Activated naive CD4-positive, alpha-beta T cell treated with anti-CD3 and anti-CD28 coated beads, Interleukin-2, amount 50 U/mL, for 72 hours (primary cell): ENCODE measurements at regions not wholly inside any gene's neighbourhood (a gene's known extent, or its start where the extent isn't known, plus 50 kb on each side); places are given as distances from the start of the nearest gene placed in this dataset.

Experiments used
- ATAC-seq, 2 donors: fragments of 150-1000 bp; cut with Tn5 transposase; 2 replicates each; pipeline ENCODE4 v1.10.0; 2021; ENCODE audit warnings: mild to moderate bottlenecking in 2 of 2, moderate library complexity in 2 of 2
- DNase-seq, 2 donors: peaks; one replicate each; pipeline ENCODE4 v3.0.0; 2021 to 2022; ENCODE audit warnings: low spot score in 2 of 2
- H3K27ac Mint-ChIP-seq, 2 donors: one replicate each; pipeline ENCODE4 v1.8.0; 2022; ENCODE audit warnings: mild to moderate bottlenecking in 2 of 2, mixed read lengths in 2 of 2
- H3K36me3 Mint-ChIP-seq, 2 donors: one replicate each; pipeline ENCODE4 v1.8.0; 2022; ENCODE audit warnings: mixed read lengths in 2 of 2
- H3K9me3 Mint-ChIP-seq, 2 donors: one replicate each; pipeline ENCODE4 v1.8.0; 2022; ENCODE audit warnings: mixed read lengths in 2 of 2

GRCh38 chr20:48292806-48293205 lies 507.5 kb upstream of the SULF2 start:
- Mint-ChIP-seq H3K27ac (no peak overlapping the region), H3K9me3 (no peaks in the 10 kb centered on the region), H3K36me3 (no peaks in the 10 kb centered on the region)
- no peak for ATAC-seq
- no peak for DNase-seq

GRCh38 chr20:48291896-48292295 lies 506.6 kb upstream of the SULF2 start:
- ATAC-seq (no peak), DNase-seq (no peak)
- Mint-ChIP-seq H3K36me3 (no peaks in the 10 kb centered on the region), H3K9me3 (no peaks in the 10 kb centered on the region), H3K27ac (no peak overlapping the region)

GRCh38 chr20:48288930-48289507 lies 503.7 kb upstream of the SULF2 start:
- no peaks in the 10 kb centered on the region for H3K9me3 Mint-ChIP-seq
- ATAC-seq: no peak
- no peak for DNase-seq

GRCh38 chr20:48287552-48288170 lies 502.4 kb upstream of the SULF2 start:
- DNase-seq (no peak), ATAC-seq (no peak)
- Mint-ChIP-seq H3K27ac (no peak overlapping the region), H3K9me3 (no peaks in the 10 kb centered on the region), H3K36me3 (no peaks in the 10 kb centered on the region)

More at GRCh38 chr20:48288930-48289507, 503.7 kb upstream of the SULF2 start:
- Mint-ChIP-seq H3K27ac (no peak overlapping the region), H3K36me3 (no peaks in the 10 kb centered on the region)

- Mint-ChIP-seq H3K36me3 (no peaks in the 10 kb centered on the region), H3K9me3 (no peaks in the 10 kb centered on the region), H3K27ac (no peak overlapping the region)
- DNase-seq (no peak), ATAC-seq (no peak)
These were observed 501.8 kb upstream of the SULF2 start for GRCh38 chr20:48287021-48287494.

- no peak for DNase-seq
- Mint-ChIP-seq H3K36me3 (no peaks in the 10 kb centered on the region), H3K27ac (no peak overlapping the region), H3K9me3 (no peaks in the 10 kb centered on the region)
- ATAC-seq: no peak
These were observed 501.3 kb upstream of the SULF2 start for GRCh38 chr20:48286601-48287000.

- H3K27ac Mint-ChIP-seq: no peak overlapping the region
- no peaks in the 10 kb centered on the region for H3K9me3 Mint-ChIP-seq
- no peaks in the 10 kb centered on the region for H3K36me3 Mint-ChIP-seq
- DNase-seq (no peak), ATAC-seq (no peak)
These were observed 500.4 kb upstream of the SULF2 start for GRCh38 chr20:48285656-48286055.

GRCh38 chr20:48284837-48285236 lies 499.6 kb upstream of the SULF2 start:
- Mint-ChIP-seq H3K36me3 (no peaks in the 10 kb centered on the region), H3K9me3 (no peaks in the 10 kb centered on the region), H3K27ac (no peak overlapping the region)
- no peak for ATAC-seq
- DNase-seq: no peak

GRCh38 chr20:48284315-48284714 lies 499.0 kb upstream of the SULF2 start:
- DNase-seq: no peak
- no peak for ATAC-seq
- no peaks in the 10 kb centered on the region for H3K36me3 Mint-ChIP-seq
- H3K9me3 Mint-ChIP-seq: no peaks in the 10 kb centered on the region
- no peak overlapping the region for H3K27ac Mint-ChIP-seq

- no peak overlapping the region for H3K27ac Mint-ChIP-seq
- no peak for DNase-seq
- no peak for ATAC-seq
- no peaks in the 10 kb centered on the region for H3K36me3 Mint-ChIP-seq
- H3K9me3 Mint-ChIP-seq: no peaks in the 10 kb centered on the region
These were observed 498.3 kb upstream of the SULF2 start for GRCh38 chr20:48283470-48284110.

GRCh38 chr20:48282591-48283228 lies 497.4 kb upstream of the SULF2 start:
- DNase-seq: no peak
- ATAC-seq: no peak
- no peak overlapping the region for H3K27ac Mint-ChIP-seq
- no peaks in the 10 kb centered on the region for H3K36me3 Mint-ChIP-seq
- no peaks in the 10 kb centered on the region for H3K9me3 Mint-ChIP-seq

- no peaks in the 10 kb centered on the region for H3K9me3 Mint-ChIP-seq
- no peak for DNase-seq
- no peak for ATAC-seq
- H3K27ac Mint-ChIP-seq: no peak overlapping the region
- H3K36me3 Mint-ChIP-seq: no peaks in the 10 kb centered on the region
These were observed 496.2 kb upstream of the SULF2 start for GRCh38 chr20:48281501-48281900.

GRCh38 chr20:48278961-48279481 lies 493.7 kb upstream of the SULF2 start:
- Mint-ChIP-seq H3K9me3 (no peaks in the 10 kb centered on the region), H3K27ac (no peak overlapping the region), H3K36me3 (no peaks in the 10 kb centered on the region)
- ATAC-seq (no peak), DNase-seq (no peak)

- no peak for ATAC-seq
- H3K27ac Mint-ChIP-seq: no peak overlapping the region
- no peak for DNase-seq
- peaks cover 0 to 6% of the 10 kb centered on the region in 2 donors for H3K36me3 Mint-ChIP-seq
- peaks cover 0 to 6% of the 10 kb centered on the region in 2 donors for H3K9me3 Mint-ChIP-seq
These were observed 492.0 kb upstream of the SULF2 start for GRCh38 chr20:48277266-48277665.

- DNase-seq (no peak), ATAC-seq (no peak)
- no peak overlapping the region for H3K27ac Mint-ChIP-seq
These were observed 490.7 kb upstream of the SULF2 start for GRCh38 chr20:48276021-48276342.

GRCh38 chr20:48275286-48276020 lies 490.2 kb upstream of the SULF2 start:
- ATAC-seq: no peak

More at GRCh38 chr20:48276021-48276342, 490.7 kb upstream of the SULF2 start:
- Mint-ChIP-seq H3K9me3 (peaks cover 0 to 6% of the 10 kb centered on the region in 2 donors), H3K36me3 (peaks cover 0 to 6% of the 10 kb centered on the region in 2 donors)

GRCh38 chr20:48273843-48274242 lies 488.6 kb upstream of the SULF2 start:
- Mint-ChIP-seq H3K9me3 (peaks cover 0 to 6% of the 10 kb centered on the region in 2 donors), H3K36me3 (peaks cover 0 to 6% of the 10 kb centered on the region in 2 donors), H3K27ac (no peak overlapping the region)
- no peak for ATAC-seq
- DNase-seq: no peak

More at GRCh38 chr20:48275286-48276020, 490.2 kb upstream of the SULF2 start:
- Mint-ChIP-seq H3K36me3 (peaks cover 0 to 6% of the 10 kb centered on the region in 2 donors), H3K9me3 (peaks cover 0 to 6% of the 10 kb centered on the region in 2 donors), H3K27ac (no peak overlapping the region)
- no peak for DNase-seq
